ENCODE measurements at regions not wholly inside any gene's neighbourhood (a gene's known extent, or its start where the extent isn't known, plus 50 kb on each side); places are given as distances from the start of the nearest gene placed in this dataset.
"Not testable (repeated sequence)": the region's sequence is repeated elsewhere in the genome, so short reads cannot be mapped to it uniquely, and the experiment has no call there.

DNA sequence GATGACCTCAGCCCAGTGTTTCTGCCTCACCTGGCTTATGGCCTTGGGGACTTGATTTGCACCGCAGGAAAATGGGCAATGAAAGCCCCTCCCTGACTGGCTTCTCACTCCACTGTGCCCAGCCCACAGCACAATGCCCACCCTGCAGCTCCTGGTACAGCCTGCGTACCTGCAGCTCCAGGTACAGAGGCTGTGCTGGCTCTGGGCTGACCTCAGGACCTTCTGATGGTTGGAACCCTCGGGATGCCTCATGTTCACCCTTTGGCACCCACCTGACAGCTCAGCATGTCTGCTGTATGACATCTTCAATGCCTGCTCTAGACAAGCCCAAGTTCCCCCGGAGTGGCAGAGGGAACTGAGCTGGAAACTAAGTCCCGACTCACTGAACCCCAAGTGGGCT lies 87.1 kb downstream of the ALG10 start:
- TF ChIP-seq, protein P1, sequence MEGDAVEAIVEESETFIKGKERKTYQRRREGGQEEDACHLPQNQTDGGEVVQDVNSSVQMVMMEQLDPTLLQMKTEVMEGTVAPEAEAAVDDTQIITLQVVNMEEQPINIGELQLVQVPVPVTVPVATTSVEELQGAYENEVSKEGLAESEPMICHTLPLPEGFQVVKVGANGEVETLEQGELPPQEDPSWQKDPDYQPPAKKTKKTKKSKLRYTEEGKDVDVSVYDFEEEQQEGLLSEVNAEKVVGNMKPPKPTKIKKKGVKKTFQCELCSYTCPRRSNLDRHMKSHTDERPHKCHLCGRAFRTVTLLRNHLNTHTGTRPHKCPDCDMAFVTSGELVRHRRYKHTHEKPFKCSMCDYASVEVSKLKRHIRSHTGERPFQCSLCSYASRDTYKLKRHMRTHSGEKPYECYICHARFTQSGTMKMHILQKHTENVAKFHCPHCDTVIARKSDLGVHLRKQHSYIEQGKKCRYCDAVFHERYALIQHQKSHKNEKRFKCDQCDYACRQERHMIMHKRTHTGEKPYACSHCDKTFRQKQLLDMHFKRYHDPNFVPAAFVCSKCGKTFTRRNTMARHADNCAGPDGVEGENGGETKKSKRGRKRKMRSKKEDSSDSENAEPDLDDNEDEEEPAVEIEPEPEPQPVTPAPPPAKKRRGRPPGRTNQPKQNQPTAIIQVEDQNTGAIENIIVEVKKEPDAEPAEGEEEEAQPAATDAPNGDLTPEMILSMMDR (IDR thresholded peaks at IDR 0.05; ENCODE audit: borderline replicate concordance, insufficient read depth, low read depth, low read length), result no peak
- H3K4me3 ChIP-seq (ENCODE audit: low read depth, low read length), result no peak overlapping the region

DNA sequence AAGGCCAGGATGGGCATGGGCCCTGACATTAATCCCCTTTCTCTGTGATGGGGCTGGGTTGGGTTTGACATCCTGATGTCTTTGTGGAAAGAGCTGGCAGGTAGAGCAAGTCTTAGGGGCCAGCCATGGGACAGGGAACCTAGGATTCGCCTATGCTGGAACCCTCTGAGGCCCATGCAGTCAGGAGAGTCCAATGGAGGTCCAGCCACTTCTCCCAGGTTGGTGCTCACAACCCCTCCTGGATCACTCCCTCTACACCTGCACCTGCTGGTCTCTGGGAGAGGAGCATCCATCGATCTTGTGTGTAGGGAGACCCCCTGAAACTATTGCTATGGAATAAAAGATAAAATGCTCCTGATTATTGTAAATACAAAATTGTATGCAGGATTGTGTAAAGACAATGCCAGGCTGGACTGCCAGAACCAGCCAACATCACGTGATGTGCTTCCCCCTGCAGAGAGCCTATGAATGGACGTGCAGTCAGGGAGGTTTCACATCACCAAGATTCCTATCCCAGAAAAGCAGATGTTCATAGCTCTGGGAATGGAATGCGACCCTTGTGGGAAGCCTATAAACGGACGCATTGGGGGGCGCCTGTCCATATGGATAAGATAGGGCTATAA lies 87.7 kb downstream of the ALG10 start:
- not testable (repeated sequence) for H3K4me3 ChIP-seq (ENCODE audit: low read depth, low read length)

DNA sequence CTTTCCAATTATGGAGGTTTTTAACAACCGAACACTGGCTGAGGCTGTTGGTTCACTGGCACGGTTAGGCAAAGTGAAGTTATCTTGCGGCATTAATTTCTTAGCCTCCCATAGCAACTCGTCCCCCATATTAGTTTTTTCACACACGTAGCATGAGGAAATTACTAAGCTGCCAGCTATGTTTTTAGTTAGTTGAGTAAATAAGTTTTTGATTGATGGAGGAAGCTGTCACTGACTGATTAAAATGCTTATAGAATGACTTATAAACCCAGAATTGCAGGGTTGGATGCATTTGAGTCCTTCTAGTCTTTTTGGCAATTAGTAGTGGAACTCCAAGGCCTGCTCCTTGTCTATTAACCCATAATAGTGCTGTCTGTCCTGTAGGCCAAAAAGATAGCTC lies 97.1 kb downstream of the ALG10 start:
- H3K4me3 ChIP-seq (ENCODE audit: low read depth, low read length), result no peak overlapping the region
- TF ChIP-seq, protein P1 (IDR thresholded peaks at IDR 0.05; ENCODE audit: borderline replicate concordance, insufficient read depth, low read depth, low read length), result no peak

DNA sequence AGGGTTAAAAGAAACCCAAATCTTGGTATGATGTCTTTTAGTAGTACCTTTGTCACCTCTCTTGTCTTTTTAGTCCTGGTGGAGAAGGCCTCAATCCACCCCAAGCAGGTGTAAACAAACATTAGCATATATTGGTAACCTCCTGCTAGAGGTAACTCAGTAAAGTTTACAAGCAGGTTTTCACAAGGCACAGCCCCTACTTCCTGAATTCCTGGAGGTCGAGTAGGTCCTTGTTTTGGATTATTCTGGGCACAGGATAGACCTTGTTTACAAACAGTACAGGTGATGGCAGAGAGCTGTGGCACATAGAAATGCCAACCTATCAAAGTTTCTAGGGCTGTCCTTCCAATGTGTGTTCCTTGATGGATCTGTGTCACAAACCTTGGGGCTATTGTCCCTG lies 99.1 kb downstream of the ALG10 start:
- TF ChIP-seq, protein P1 (IDR thresholded peaks at IDR 0.05; ENCODE audit: borderline replicate concordance, insufficient read depth, low read depth, low read length), result no peak
- H3K4me3 ChIP-seq (ENCODE audit: low read depth, low read length), result no peak overlapping the region

DNA sequence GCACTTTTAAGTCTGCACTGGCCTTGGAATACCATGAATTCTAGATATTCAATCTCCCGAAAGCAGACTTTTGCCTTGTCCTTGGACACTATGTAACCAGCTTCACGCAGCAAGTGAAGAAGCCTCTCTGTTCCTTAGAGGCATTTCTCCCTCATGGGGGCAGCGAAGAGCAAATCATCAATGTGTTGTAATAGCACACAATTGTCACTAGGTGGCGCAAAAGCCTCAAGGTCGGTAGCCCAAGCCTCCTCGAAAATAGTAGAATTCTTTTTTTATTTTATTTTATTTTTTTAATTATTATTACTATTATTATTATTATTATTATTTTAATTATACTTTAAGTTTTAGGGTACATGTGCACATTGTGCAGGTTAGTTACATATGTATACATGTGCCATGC lies 100.8 kb downstream of the ALG10 start:
- H3K4me3 ChIP-seq (ENCODE audit: low read depth, low read length), result not testable (repeated sequence)
- TF ChIP-seq, protein P1 (IDR thresholded peaks at IDR 0.05; ENCODE audit: borderline replicate concordance, insufficient read depth, low read depth, low read length), result peak; percentile 71

DNA sequence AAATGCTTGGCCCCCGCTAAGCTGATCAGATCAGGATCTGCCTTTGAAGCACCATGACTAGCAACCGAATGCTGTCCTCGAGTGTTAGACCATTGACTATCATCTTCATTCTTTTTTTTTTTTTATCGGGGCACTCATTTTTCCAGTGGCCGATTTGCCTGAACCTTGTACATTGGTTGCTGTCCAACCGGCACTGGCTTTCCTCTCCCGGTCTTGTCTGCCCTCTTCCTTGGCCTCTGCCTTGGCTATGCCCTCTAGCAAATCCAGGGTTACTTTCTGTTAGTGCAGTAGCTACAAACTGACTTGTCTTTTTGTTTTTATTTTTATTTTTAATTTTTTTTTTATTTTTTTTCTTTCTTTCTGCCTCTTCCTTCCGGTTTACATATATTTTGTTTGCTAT lies 102.3 kb downstream of the ALG10 start:
- H3K4me3 ChIP-seq (ENCODE audit: low read depth, low read length), result no peak overlapping the region
- TF ChIP-seq, protein P1 (IDR thresholded peaks at IDR 0.05; ENCODE audit: borderline replicate concordance, insufficient read depth, low read depth, low read length), result no peak

DNA sequence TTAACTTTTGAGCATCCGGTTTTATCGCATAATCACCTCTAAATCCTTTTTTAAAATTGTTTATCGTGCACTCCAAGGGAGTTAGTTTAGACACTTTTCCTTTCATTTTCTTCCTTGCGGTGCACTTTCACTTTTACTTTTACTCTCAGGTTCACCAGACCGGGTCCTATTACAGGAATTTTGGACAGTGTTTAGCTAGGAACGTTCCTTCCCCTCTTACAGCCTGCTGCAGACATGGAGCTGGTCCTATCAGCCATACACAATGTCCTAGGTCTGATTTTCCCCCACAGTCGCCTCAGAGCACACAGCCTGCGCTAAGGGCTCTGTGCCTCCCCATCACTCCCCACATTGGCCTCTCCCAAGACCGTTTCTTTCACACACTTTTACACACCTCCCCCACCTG lies 103.9 kb downstream of the ALG10 start:
- TF ChIP-seq, protein P1 (IDR thresholded peaks at IDR 0.05; ENCODE audit: borderline replicate concordance, insufficient read depth, low read depth, low read length), result no peak
- no peak overlapping the region for H3K4me3 ChIP-seq (ENCODE audit: low read depth, low read length)

DNA sequence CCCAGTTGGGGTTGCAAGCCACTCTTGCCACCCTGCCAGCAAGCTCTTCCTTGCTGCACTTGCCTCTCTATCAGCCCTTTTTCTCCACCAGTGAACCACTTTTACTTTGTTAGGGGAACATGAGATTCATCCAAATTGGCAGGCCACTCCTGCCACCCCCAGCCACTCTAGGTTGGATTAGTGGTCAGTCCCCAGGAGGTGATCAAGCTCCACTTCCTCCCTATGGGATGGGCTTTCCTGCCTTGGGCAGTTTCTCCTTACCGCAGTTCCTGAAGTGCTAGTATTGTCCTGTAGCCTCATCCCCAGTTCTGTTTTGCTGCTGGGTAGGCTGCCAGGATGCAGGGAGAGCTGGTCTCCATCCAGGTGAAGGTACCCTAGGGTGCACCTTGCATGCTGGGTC lies 104.5 kb downstream of the ALG10 start:
- H3K4me3 ChIP-seq (ENCODE audit: low read depth, low read length), result no peak overlapping the region
- TF ChIP-seq, protein P1 (IDR thresholded peaks at IDR 0.05; ENCODE audit: borderline replicate concordance, insufficient read depth, low read depth, low read length), result no peak

DNA sequence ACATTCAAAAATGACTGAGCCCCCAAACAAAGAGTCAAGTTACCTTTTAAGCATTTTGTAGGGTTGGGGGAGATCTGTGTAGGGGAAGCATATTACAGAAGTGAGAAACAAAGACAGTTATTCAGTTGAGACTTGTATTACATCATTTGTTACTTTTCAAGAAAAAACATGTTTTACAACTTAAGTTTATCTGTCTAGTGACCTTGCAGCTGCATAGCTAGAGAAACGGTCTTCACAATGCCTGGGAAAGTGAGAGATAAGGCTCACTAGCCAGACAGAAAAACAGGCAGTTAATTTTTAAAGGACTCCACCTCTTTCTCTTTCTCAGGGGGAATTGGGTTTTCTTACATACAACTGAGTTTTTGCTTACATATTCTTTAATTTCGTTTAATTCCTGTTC lies 105.1 kb downstream of the ALG10 start:
- not testable (repeated sequence) for H3K4me3 ChIP-seq (ENCODE audit: low read depth, low read length)
